ENCODE measurements at regions not wholly inside any gene's neighbourhood (a gene's known extent, or its start where the extent isn't known, plus 50 kb on each side); places are given as distances from the start of the nearest gene placed in this dataset.

GRCh38 chr17:69906306-69906705, 168.7 kb upstream of the KCNJ16 start:
- CTCF ChIA-PET (ENCODE audit: low intra/inter-chr PET ratio, low total read pairs), result no interaction called here
- BruUV-seq (replicated peaks), result no TSS peak

GRCh38 chr17:69907132-69907847, 167.7 kb upstream of the KCNJ16 start:
- no peaks in the 10 kb centered on the region for H3K27me3 ChIP-seq (ENCODE audit: control insufficient read depth in 1 of 2, insufficient read depth in 2 of 2, low read length in 2 of 2)
- no peak overlapping the region for H3K9ac ChIP-seq (ENCODE audit: insufficient read depth, low read depth, low read length)
- no TSS peak for BruUV-seq (replicated peaks)
- no peak overlapping the region for H2AFZ ChIP-seq (ENCODE audit: low read length)
- peaks cover 92% of the 10 kb centered on the region for H3K9me3 ChIP-seq (ENCODE audit: low read length)
- 66% methylated on average over 11 of the region's 11 CpGs for WGBS (ENCODE audit: low lambda C conversion rate)
- H3K36me3 ChIP-seq (replicated peaks in 1 of 2; ENCODE audit: control insufficient read depth in 1 of 2, insufficient read depth in 2 of 2, low read length in 2 of 2), result no peaks in the 10 kb centered on the region
- H3K27ac ChIP-seq (ENCODE audit: extremely low read length, insufficient read depth, low read length), result no peak overlapping the region
- TF ChIP-seq POLR2G (IDR thresholded peaks at IDR 0.05; ENCODE audit: low read depth, low read length), result no peak
- H3K4me3 ChIP-seq (replicated peaks in 1 of 3; ENCODE audit: insufficient read depth in 1 of 3, low read depth in 2 of 3, low read length in 3 of 3), result no peak overlapping the region
- ChIA-PET CTCF (ENCODE audit: low intra/inter-chr PET ratio, low total read pairs) (no interaction called here), POLR2A (no interaction called here)
- intact Hi-C loops (cut with micrococcal nuclease; ENCODE audit: unreplicated experiment), result no loop called here
- no peaks in the 10 kb centered on the region for H3K79me2 ChIP-seq (ENCODE audit: insufficient read depth, low read length)
- H4K20me1 ChIP-seq (ENCODE audit: insufficient read depth, low read length), result no peaks in the 10 kb centered on the region
- no peak for DNase-seq (ENCODE audit: low spot score)
- in situ Hi-C loops (cut with HindIII; ENCODE audit: extremely low pct_ligation_motif_present, low pct_unique_long_range_greater_than_20kb), result no loop called here
- no peaks in the 10 kb centered on the region for H3K4me1 ChIP-seq (ENCODE audit: insufficient read depth, low read length)
- no peak overlapping the region for H3K4me2 ChIP-seq (ENCODE audit: low read depth, low read length)
- no peak for ATAC-seq
- no peak for FAIRE-seq

More at GRCh38 chr17:69906306-69906705, 168.7 kb upstream of the KCNJ16 start:
- H3K36me3 ChIP-seq (replicated peaks in 1 of 2; ENCODE audit: control insufficient read depth in 1 of 2, insufficient read depth in 2 of 2, low read length in 2 of 2), result no peaks in the 10 kb centered on the region
- ATAC-seq (no peak), FAIRE-seq (no peak), DNase-seq (ENCODE audit: low spot score) (no peak)
- no peak overlapping the region for H3K4me2 ChIP-seq (ENCODE audit: low read depth, low read length)
- no peak overlapping the region for H2AFZ ChIP-seq (ENCODE audit: low read length)
- intact Hi-C loops (cut with micrococcal nuclease; ENCODE audit: unreplicated experiment) (no loop called here), in situ Hi-C loops (cut with HindIII; ENCODE audit: extremely low pct_ligation_motif_present, low pct_unique_long_range_greater_than_20kb) (no loop called here)
- WGBS (ENCODE audit: low lambda C conversion rate), result 11% methylated on average over 4 of the region's 4 CpGs
- peaks cover 98% of the 10 kb centered on the region for H3K9me3 ChIP-seq (ENCODE audit: low read length)
- no peak overlapping the region for H3K27ac ChIP-seq (ENCODE audit: extremely low read length, insufficient read depth, low read length)
- no peaks in the 10 kb centered on the region for H3K4me1 ChIP-seq (ENCODE audit: insufficient read depth, low read length)
- H4K20me1 ChIP-seq (ENCODE audit: insufficient read depth, low read length), result no peaks in the 10 kb centered on the region
- H3K4me3 ChIP-seq (replicated peaks in 1 of 3; ENCODE audit: insufficient read depth in 1 of 3, low read depth in 2 of 3, low read length in 3 of 3), result no peak overlapping the region
- POLR2A ChIA-PET, result no interaction called here
- H3K27me3 ChIP-seq (ENCODE audit: control insufficient read depth in 1 of 2, insufficient read depth in 2 of 2, low read length in 2 of 2), result no peaks in the 10 kb centered on the region
- no peaks in the 10 kb centered on the region for H3K79me2 ChIP-seq (ENCODE audit: insufficient read depth, low read length)
- H3K9ac ChIP-seq (ENCODE audit: insufficient read depth, low read depth, low read length), result no peak overlapping the region
- TF ChIP-seq ZFP90 (CRISPR knock-in tag; IDR thresholded peaks at IDR 0.05; ENCODE audit: borderline replicate concordance) (no peak), NR3C1 (CRISPR knock-in tag; IDR thresholded peaks at IDR 0.05) (no peak), ZNF629 (CRISPR knock-in tag; conservative IDR thresholded peaks at IDR 0.05) (0 out of 2 replicates have a peak, but pooled peaks have one; percentile 26), EHMT2 (IDR thresholded peaks at IDR 0.05; ENCODE audit: borderline replicate concordance, low read depth, low read length) (no peak)

Data from HepG2 (cell line).